ENCODE measurements at regions not wholly inside any gene's neighbourhood (a gene's known extent, or its start where the extent isn't known, plus 50 kb on each side); places are given as distances from the start of the nearest gene placed in this dataset.

DNA sequence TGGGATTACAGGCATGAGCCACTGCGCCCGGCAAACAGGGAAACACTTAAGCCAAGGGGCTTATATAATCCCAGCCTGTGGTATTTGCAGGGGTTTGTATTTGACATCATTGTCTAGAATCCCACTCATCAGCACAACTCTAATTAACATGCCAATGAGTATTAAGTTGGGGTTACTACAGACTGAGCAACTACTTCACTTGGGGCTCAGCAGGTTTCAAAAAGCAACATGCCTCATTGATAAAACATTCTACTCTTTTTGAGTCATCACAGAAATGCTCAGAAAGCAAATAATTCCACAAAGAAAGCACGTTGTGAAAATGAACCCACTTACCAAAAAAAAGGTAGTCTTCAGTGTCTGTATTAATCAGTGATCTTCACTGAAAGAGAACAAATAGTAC lies 236.9 kb upstream of the CELF2 start:
- Mint-ChIP-seq H3K4me1 (no peaks in the 10 kb centered on the region), H3K27me3 (peaks cover 14% of the 10 kb centered on the region), H3K4me3 (no peak overlapping the region), H3K9me3 (peaks cover 0 to 4% (median 0%) of the 10 kb centered on the region in 7 donors), H3K27ac (no peak overlapping the region), H3K36me3 (peaks cover 3% of the 10 kb centered on the region)
- Histone ChIP-seq H3K4me3 (ENCODE audit: low read depth, low read length) (no peak overlapping the region), H3K36me3 (ENCODE audit: control insufficient read depth, insufficient read depth, low read length) (no peaks in the 10 kb centered on the region), H3K27me3 (ENCODE audit: control insufficient read depth, insufficient read depth, low read length) (peaks cover 4% of the 10 kb centered on the region), H3K27ac (ENCODE audit: insufficient read depth, low read length, poor library complexity, severe bottlenecking) (no peak overlapping the region), H3K9me3 (ENCODE audit: control insufficient read depth in 2 of 2, low read length in 2 of 2) (no peaks in the 10 kb centered on the region), H3K4me1 (ENCODE audit: control insufficient read depth, insufficient read depth, low read length, poor library complexity, severe bottlenecking) (no peaks in the 10 kb centered on the region)
- no peak for DNase-seq
- ATAC-seq (ENCODE audit: low read depth in 2 of 2): no peak

DNA sequence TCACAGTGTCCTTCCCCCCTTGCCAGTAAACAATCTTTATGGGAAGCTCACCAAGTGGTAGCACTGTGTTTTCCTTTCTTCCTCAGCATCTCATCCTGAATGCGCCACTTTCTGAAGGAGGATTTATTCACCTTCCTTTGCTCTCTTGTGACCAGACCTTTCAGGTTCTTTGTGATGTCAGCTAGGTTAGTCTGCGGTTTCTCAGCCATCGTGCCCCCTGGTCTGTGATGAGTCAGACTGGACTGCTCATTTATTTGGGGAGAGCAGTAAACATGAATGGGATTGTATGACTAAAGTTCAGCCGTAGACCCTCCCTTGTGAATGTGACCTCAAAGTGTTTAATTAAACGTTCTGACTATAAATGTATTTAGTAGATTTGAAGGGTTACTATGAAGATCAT lies 235.1 kb upstream of the CELF2 start:
- Histone ChIP-seq H3K4me1 (ENCODE audit: control insufficient read depth, insufficient read depth, low read length, poor library complexity, severe bottlenecking) (no peaks in the 10 kb centered on the region), H3K9me3 (ENCODE audit: control insufficient read depth in 2 of 2, low read length in 2 of 2) (no peaks in the 10 kb centered on the region), H3K27me3 (ENCODE audit: control insufficient read depth, insufficient read depth, low read length) (no peaks in the 10 kb centered on the region), H3K36me3 (ENCODE audit: control insufficient read depth, insufficient read depth, low read length) (no peaks in the 10 kb centered on the region), H3K27ac (ENCODE audit: insufficient read depth, low read length, poor library complexity, severe bottlenecking) (no peak overlapping the region), H3K4me3 (ENCODE audit: low read depth, low read length) (no peak overlapping the region)
- Mint-ChIP-seq H3K27me3 (peaks cover 15% of the 10 kb centered on the region), H3K4me3 (no peak overlapping the region), H3K27ac (no peak overlapping the region), H3K4me1 (peaks cover 0 to 2% (median 0%) of the 10 kb centered on the region in 4 donors), H3K9me3 (peaks cover 0 to 3% (median 0%) of the 10 kb centered on the region in 7 donors), H3K36me3 (peaks cover 3% of the 10 kb centered on the region)
- ATAC-seq (ENCODE audit: low read depth in 2 of 2) (no peak), DNase-seq (no peak)

DNA sequence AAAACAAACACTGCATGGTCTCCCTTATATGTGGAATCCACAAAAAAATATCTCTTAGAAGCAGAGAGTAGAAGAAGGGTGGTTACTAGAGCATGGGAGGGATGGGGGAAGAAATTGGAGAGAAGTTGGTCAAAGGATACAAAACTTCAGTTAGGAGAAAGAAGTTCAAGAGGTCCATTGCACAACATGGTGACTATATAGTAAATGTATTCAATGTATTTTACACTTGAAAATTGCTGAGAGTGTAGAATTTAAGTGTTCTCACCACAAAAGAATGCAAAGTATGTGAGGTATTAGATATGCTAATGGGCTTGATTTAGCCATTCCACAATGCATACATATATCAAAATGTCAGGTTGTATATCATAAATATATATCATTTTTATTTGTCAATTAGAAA lies 232.0 kb upstream of the CELF2 start:
- Histone ChIP-seq H3K4me3 (ENCODE audit: low read depth, low read length) (no peak overlapping the region), H3K9me3 (ENCODE audit: control insufficient read depth in 2 of 2, low read length in 2 of 2) (no peaks in the 10 kb centered on the region), H3K36me3 (ENCODE audit: control insufficient read depth, insufficient read depth, low read length) (no peaks in the 10 kb centered on the region), H3K27ac (ENCODE audit: insufficient read depth, low read length, poor library complexity, severe bottlenecking) (no peak overlapping the region), H3K27me3 (ENCODE audit: control insufficient read depth, insufficient read depth, low read length) (peaks cover 2% of the 10 kb centered on the region), H3K4me1 (ENCODE audit: control insufficient read depth, insufficient read depth, low read length, poor library complexity, severe bottlenecking) (no peaks in the 10 kb centered on the region)
- peaks cover 15% of the 10 kb centered on the region for H3K27me3 Mint-ChIP-seq
- DNase-seq (no peak), ATAC-seq (ENCODE audit: low read depth in 2 of 2) (no peak)
- H3K36me3 Mint-ChIP-seq: peaks cover 3% of the 10 kb centered on the region
- peaks cover 0 to 2% (median 0%) of the 10 kb centered on the region in 4 donors for H3K4me1 Mint-ChIP-seq
- H3K27ac Mint-ChIP-seq: no peak overlapping the region
- peaks cover 0 to 2% (median 0%) of the 10 kb centered on the region in 7 donors for H3K9me3 Mint-ChIP-seq
- H3K4me3 Mint-ChIP-seq: no peak overlapping the region

DNA sequence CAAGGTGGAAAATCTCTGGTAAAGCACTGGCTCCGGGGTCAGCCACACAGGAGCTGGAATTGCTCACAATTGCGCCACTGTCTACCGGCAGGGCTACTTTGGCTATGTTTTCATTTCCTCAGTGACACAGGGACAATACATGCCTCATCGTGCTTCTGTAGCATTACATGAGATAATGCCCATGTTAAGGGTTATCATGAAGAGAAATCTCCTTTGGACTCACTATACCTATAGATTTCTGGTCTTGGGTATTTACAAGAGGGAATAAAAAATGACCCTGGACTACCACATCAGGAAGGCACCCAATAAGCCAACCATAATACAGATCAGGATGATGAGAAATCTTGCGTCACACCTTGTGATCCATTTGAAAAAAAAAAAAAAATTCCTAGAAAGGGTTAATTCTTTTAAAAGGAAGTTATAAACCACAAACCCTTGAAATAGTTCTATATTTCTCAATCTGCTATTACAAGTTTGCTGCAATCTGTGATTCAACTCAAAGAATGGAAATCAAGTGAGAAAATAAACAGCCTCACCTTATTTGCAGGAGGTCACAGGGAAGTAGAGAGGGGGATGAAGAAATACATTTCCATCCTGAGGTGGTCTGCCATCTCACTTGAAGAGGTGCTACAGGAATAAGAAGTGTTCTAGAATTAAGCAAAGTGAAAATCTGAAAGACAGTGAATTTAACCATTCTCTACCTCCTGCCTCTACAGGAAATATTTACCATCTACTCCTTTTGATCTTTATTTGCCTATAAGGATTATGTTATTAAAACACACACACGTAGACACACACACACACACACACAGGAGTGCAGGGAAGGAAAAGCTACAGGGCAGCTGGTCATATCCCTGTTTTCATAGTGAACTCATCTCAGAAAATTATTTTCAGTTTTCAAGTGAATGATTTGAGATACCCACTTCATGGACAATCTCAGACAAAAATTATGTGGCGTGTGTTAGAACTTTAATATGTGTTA lies 231.3 kb upstream of the CELF2 start:
- no peak for ATAC-seq (ENCODE audit: low read depth in 2 of 2)

DNA sequence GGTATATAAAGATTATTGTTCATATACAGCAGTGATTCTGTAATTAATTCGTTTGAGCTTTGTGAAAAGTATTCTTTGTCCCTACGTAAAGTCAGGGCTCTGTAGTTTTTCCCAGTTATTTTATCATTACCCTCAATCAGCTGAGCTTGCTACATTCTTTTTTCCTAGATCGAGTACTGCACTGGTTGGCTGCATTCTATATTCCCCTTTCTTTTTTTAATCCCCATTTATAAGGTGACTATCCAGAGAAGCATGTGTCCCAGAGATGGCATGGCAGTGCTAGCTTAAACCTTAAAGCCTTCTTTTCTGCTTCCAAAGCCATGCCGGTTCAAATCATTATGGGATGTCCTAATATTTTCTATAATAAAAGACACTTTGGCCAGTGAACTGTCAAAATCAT lies 230.1 kb upstream of the CELF2 start:
- H3K9me3 ChIP-seq (ENCODE audit: control insufficient read depth in 2 of 2, low read length in 2 of 2): no peaks in the 10 kb centered on the region
- H3K27ac ChIP-seq (ENCODE audit: insufficient read depth, low read length, poor library complexity, severe bottlenecking): no peak overlapping the region
- H3K27me3 Mint-ChIP-seq: peaks cover 11% of the 10 kb centered on the region
- H3K36me3 Mint-ChIP-seq: peaks cover 3% of the 10 kb centered on the region
- no peak overlapping the region for H3K4me3 ChIP-seq (ENCODE audit: low read depth, low read length)
- peaks cover 0 to 2% (median 0%) of the 10 kb centered on the region in 4 donors for H3K4me1 Mint-ChIP-seq
- DNase-seq (no peak), ATAC-seq (ENCODE audit: low read depth in 2 of 2) (no peak)
- no peak overlapping the region for H3K4me3 Mint-ChIP-seq
- peaks cover 0 to 1% (median 0%) of the 10 kb centered on the region in 7 donors for H3K9me3 Mint-ChIP-seq
- no peaks in the 10 kb centered on the region for H3K36me3 ChIP-seq (ENCODE audit: control insufficient read depth, insufficient read depth, low read length)
- H3K27me3 ChIP-seq (ENCODE audit: control insufficient read depth, insufficient read depth, low read length): peaks cover 2% of the 10 kb centered on the region
- H3K27ac Mint-ChIP-seq: no peak overlapping the region
- no peaks in the 10 kb centered on the region for H3K4me1 ChIP-seq (ENCODE audit: control insufficient read depth, insufficient read depth, low read length, poor library complexity, severe bottlenecking)

More for the DNA sequence above, 231.3 kb upstream of the CELF2 start:
- peaks cover 2% of the 10 kb centered on the region for H3K27me3 ChIP-seq (ENCODE audit: control insufficient read depth, insufficient read depth, low read length)
- H3K9me3 ChIP-seq (ENCODE audit: control insufficient read depth in 2 of 2, low read length in 2 of 2): no peaks in the 10 kb centered on the region
- no peak for DNase-seq
- H3K4me1 ChIP-seq (ENCODE audit: control insufficient read depth, insufficient read depth, low read length, poor library complexity, severe bottlenecking): no peaks in the 10 kb centered on the region
- H3K4me3 ChIP-seq (ENCODE audit: low read depth, low read length): no peak overlapping the region
- Mint-ChIP-seq H3K9me3 (peaks cover 0 to 2% (median 0%) of the 10 kb centered on the region in 7 donors), H3K27me3 (peaks cover 11% of the 10 kb centered on the region), H3K4me3 (no peak overlapping the region), H3K27ac (no peak overlapping the region), H3K36me3 (peaks cover 3% of the 10 kb centered on the region), H3K4me1 (peaks cover 0 to 2% (median 0%) of the 10 kb centered on the region in 4 donors)
- H3K27ac ChIP-seq (ENCODE audit: insufficient read depth, low read length, poor library complexity, severe bottlenecking): no peak overlapping the region
- H3K36me3 ChIP-seq (ENCODE audit: control insufficient read depth, insufficient read depth, low read length): no peaks in the 10 kb centered on the region

DNA sequence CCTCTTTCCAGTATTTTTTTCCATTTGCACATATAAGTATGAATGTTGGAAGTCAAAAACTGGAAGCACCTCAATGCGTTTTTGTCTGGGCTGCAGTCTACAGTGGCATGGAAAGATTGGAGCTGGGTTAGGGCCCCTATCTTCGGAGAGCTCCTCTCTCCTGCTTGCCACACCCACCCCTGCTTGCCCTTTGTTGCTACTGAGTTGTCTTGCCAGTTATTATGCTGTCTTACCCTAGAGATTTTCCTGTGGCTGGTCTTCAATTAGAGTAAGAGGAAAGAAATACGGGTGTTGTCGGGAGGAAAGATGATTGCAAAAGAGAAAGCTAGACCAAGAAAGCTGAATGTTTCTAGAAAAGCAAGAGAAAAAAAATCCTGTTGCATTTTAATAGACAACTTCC lies 228.9 kb upstream of the CELF2 start:
- peaks cover 3% of the 10 kb centered on the region for H3K36me3 Mint-ChIP-seq
- H3K36me3 ChIP-seq (ENCODE audit: control insufficient read depth, insufficient read depth, low read length): no peaks in the 10 kb centered on the region
- H3K27me3 Mint-ChIP-seq: peaks cover 15% of the 10 kb centered on the region
- H3K4me1 ChIP-seq (ENCODE audit: control insufficient read depth, insufficient read depth, low read length, poor library complexity, severe bottlenecking): no peaks in the 10 kb centered on the region
- no peak for ATAC-seq (ENCODE audit: low read depth in 2 of 2)
- no peaks in the 10 kb centered on the region for H3K9me3 ChIP-seq (ENCODE audit: control insufficient read depth in 2 of 2, low read length in 2 of 2)
- H3K27me3 ChIP-seq (ENCODE audit: control insufficient read depth, insufficient read depth, low read length): peaks cover 6% of the 10 kb centered on the region
- no peak overlapping the region for H3K27ac ChIP-seq (ENCODE audit: insufficient read depth, low read length, poor library complexity, severe bottlenecking)
- peaks cover 0 to 2% (median 0%) of the 10 kb centered on the region in 4 donors for H3K4me1 Mint-ChIP-seq
- H3K27ac Mint-ChIP-seq: no peak overlapping the region
- no peak overlapping the region for H3K4me3 ChIP-seq (ENCODE audit: low read depth, low read length)
- no peak for DNase-seq
- H3K4me3 Mint-ChIP-seq: no peak overlapping the region
- peaks cover 0 to 1% (median 0%) of the 10 kb centered on the region in 7 donors for H3K9me3 Mint-ChIP-seq

DNA sequence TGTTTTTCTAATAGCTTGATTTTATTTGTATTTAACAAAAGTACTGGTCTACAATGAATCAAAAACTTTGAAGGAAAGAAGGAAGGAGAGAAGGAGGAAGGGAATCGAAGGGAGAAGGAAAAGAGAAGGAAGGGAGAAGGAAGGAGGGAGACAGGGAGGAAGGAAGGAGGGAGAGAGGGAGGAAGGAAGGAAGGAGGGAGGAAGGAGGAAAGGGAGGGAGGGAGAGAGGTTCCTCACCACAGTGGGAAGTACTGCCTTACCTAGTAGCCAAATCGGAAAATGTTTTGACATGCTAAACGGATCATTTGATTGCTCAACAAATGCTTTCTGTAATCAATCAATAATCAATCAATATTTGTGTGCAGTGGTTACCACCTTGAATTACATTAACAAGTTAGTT lies 225.8 kb upstream of the CELF2 start:
- no peak overlapping the region for H3K4me3 ChIP-seq (ENCODE audit: low read depth, low read length)
- H3K9me3 Mint-ChIP-seq: no peaks in the 10 kb centered on the region
- no peaks in the 10 kb centered on the region for H3K36me3 Mint-ChIP-seq
- H3K27ac Mint-ChIP-seq: no peak overlapping the region
- no peaks in the 10 kb centered on the region for H3K36me3 ChIP-seq (ENCODE audit: control insufficient read depth, insufficient read depth, low read length)
- no peaks in the 10 kb centered on the region for H3K4me1 ChIP-seq (ENCODE audit: control insufficient read depth, insufficient read depth, low read length, poor library complexity, severe bottlenecking)
- no peak overlapping the region for H3K4me3 Mint-ChIP-seq
- ATAC-seq (ENCODE audit: low read depth in 2 of 2) (no peak), DNase-seq (no peak)
- H3K27me3 Mint-ChIP-seq: peaks cover 32% of the 10 kb centered on the region
- peaks cover 8% of the 10 kb centered on the region for H3K27me3 ChIP-seq (ENCODE audit: control insufficient read depth, insufficient read depth, low read length)
- no peaks in the 10 kb centered on the region for H3K9me3 ChIP-seq (ENCODE audit: control insufficient read depth in 2 of 2, low read length in 2 of 2)
- no peaks in the 10 kb centered on the region for H3K4me1 Mint-ChIP-seq
- no peak overlapping the region for H3K27ac ChIP-seq (ENCODE audit: insufficient read depth, low read length, poor library complexity, severe bottlenecking)

DNA sequence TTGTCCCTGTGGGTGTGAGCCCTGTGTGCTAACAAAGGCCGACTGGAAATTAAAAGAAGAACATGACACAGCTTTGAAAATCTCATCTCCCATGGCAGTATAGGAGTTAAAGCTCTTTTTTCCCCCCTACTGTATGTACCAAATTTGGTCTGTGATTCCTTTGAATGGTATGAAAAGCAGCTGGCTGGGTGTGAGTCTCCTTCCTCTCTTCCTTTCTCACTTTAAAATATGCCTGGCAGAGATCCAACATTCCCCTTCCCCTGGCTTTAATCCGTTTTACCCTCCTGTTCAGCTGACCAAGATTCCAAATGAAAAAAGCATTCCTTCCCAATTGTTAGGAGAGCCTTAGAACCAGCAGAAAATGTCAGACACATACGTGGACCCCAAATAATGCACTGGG lies 225.0 kb upstream of the CELF2 start:
- peaks cover 8% of the 10 kb centered on the region for H3K27me3 ChIP-seq (ENCODE audit: control insufficient read depth, insufficient read depth, low read length)
- no peaks in the 10 kb centered on the region for H3K4me1 Mint-ChIP-seq
- H3K4me1 ChIP-seq (ENCODE audit: control insufficient read depth, insufficient read depth, low read length, poor library complexity, severe bottlenecking): no peaks in the 10 kb centered on the region
- H3K4me3 ChIP-seq (ENCODE audit: low read depth, low read length): no peak overlapping the region
- no peaks in the 10 kb centered on the region for H3K36me3 Mint-ChIP-seq
- no peaks in the 10 kb centered on the region for H3K9me3 ChIP-seq (ENCODE audit: control insufficient read depth in 2 of 2, low read length in 2 of 2)
- H3K27ac ChIP-seq (ENCODE audit: insufficient read depth, low read length, poor library complexity, severe bottlenecking): no peak overlapping the region
- ATAC-seq (ENCODE audit: low read depth in 2 of 2) (no peak), DNase-seq (no peak)
- H3K27ac Mint-ChIP-seq: peak overlapping the region in 1 of 3 donors; percentile 1
- H3K36me3 ChIP-seq (ENCODE audit: control insufficient read depth, insufficient read depth, low read length): no peaks in the 10 kb centered on the region
- H3K27me3 Mint-ChIP-seq: peaks cover 36% of the 10 kb centered on the region
- no peak overlapping the region for H3K4me3 Mint-ChIP-seq
- H3K9me3 Mint-ChIP-seq: no peaks in the 10 kb centered on the region
